ENCODE measurements at regions not wholly inside any gene's neighbourhood (a gene's known extent, or its start where the extent isn't known, plus 50 kb on each side); places are given as distances from the start of the nearest gene placed in this dataset.

- TF ChIP-seq ZNF274 (IDR thresholded peaks at IDR 0.05; ENCODE audit: low read depth, low read length) (no peak), YY1 (IDR thresholded peaks at IDR 0.05; ENCODE audit: insufficient read depth, insufficient read length) (no peak), SUZ12 (IDR thresholded peaks at IDR 0.05; ENCODE audit: extremely low read depth, insufficient read depth, insufficient read length) (no peak)
These were observed 563.0 kb upstream of the KLF4 start for GRCh38 chr9:108052431-108053080.

Measured in NT2/D1 (cell line).